ENCODE measurements at regions not wholly inside any gene's neighbourhood (a gene's known extent, or its start where the extent isn't known, plus 50 kb on each side); places are given as distances from the start of the nearest gene placed in this dataset.

GRCh38 chr9:79152306-79152705 lies 419.5 kb upstream of the TLE4 start:
- no peak for TF ChIP-seq POLR2A (IDR thresholded peaks at IDR 0.05)
- no peak for TF ChIP-seq CTCF (IDR thresholded peaks at IDR 0.05 in 4 of 5, conservative IDR thresholded peaks at IDR 0.05 in 1 of 5)

All from gastrocnemius medialis (tissue), 4 donors.